Omental fat pad (tissue), 3 donors: ENCODE measurements at regions not wholly inside any gene's neighbourhood (a gene's known extent, or its start where the extent isn't known, plus 50 kb on each side); places are given as distances from the start of the nearest gene placed in this dataset.

Source experiments
- ATAC-seq: fragments of 150-250 bp; one replicate; pipeline ENCODE4 v1.9.1; 2016; ENCODE audit warnings: mild to moderate bottlenecking, moderate library complexity; ENCODE audit not compliant: low FRiP score
- DNase-seq: peaks from one replicate; pipeline ENCODE4 v3.0.0-alpha.2; 2019; ENCODE audit warnings: low spot score
- TF ChIP-seq, protein P1 (sequence below), 3 donors: fragments of 450-650 bp; IDR thresholded peaks; one replicate each; pipeline ENCODE4 v1.5.1; 2016 to 2017; ENCODE audit warnings: antibody characterized with exemption in 3 of 3, mild to moderate bottlenecking in 3 of 3, moderate library complexity in 2 of 3

GRCh38 chr2:45275806-45276205 is 266.6 kb upstream of the SIX2 start:
- no peak for DNase-seq
- ATAC-seq, result no peak
- TF ChIP-seq, protein P1, sequence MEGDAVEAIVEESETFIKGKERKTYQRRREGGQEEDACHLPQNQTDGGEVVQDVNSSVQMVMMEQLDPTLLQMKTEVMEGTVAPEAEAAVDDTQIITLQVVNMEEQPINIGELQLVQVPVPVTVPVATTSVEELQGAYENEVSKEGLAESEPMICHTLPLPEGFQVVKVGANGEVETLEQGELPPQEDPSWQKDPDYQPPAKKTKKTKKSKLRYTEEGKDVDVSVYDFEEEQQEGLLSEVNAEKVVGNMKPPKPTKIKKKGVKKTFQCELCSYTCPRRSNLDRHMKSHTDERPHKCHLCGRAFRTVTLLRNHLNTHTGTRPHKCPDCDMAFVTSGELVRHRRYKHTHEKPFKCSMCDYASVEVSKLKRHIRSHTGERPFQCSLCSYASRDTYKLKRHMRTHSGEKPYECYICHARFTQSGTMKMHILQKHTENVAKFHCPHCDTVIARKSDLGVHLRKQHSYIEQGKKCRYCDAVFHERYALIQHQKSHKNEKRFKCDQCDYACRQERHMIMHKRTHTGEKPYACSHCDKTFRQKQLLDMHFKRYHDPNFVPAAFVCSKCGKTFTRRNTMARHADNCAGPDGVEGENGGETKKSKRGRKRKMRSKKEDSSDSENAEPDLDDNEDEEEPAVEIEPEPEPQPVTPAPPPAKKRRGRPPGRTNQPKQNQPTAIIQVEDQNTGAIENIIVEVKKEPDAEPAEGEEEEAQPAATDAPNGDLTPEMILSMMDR (IDR thresholded peaks at IDR 0.05), result no peak

- TF ChIP-seq, protein P1 (IDR thresholded peaks at IDR 0.05), result no peak
- ATAC-seq (no peak), DNase-seq (no peak)
These were observed 266.1 kb upstream of the SIX2 start for GRCh38 chr2:45275242-45275805.

DNA sequence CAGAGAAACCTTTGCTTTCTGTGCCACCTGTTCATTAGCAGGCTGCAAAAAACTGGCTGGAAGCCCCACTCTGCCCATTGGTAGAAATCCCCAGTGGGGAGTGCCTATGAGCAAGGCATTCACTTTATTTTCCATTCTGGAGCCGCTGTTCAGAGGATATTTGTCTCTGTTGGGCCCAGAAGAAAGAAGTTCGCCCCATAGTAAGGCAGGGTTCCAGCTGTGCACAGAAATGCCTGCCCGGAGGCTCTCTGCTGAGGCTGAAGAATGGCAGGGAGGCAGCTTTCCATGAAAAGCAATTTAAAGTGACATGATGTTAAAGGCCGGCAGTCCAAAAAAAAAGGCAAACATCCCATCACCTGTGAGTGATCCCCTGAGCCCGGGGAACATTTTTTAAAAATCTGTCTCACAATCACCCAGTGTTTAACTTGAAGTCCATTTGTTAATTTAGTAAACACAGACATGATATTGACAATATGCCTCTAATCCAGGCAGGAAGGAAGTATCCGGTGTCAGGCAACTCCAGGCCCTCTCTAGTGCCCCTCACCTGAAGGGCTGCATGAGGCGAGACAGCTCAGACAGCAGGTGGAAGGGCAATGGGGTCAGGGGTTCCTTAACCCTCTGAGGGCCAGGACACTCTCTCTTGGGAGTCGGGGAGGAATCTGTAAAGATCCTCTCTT is 265.1 kb upstream of the SIX2 start:
- DNase-seq (no peak), ATAC-seq (no peak)
- TF ChIP-seq, protein P1 (IDR thresholded peaks at IDR 0.05), result no peak

GRCh38 chr2:45273412-45274249 is 264.4 kb upstream of the SIX2 start:
- no peak for DNase-seq
- no peak for ATAC-seq
- TF ChIP-seq, protein P1 (IDR thresholded peaks at IDR 0.05), result no peak

GRCh38 chr2:45272549-45273265 is 263.5 kb upstream of the SIX2 start:
- DNase-seq (no peak), ATAC-seq (no peak)
- TF ChIP-seq, protein P1 (IDR thresholded peaks at IDR 0.05), result no peak

GRCh38 chr2:45269149-45269793 is 260.0 kb upstream of the SIX2 start:
- no peak for DNase-seq

More at GRCh38 chr2:45269149-45269793, 260.0 kb upstream of the SIX2 start:
- TF ChIP-seq, protein P1 (IDR thresholded peaks at IDR 0.05), result no peak
- ATAC-seq, result no peak
